ENCODE measurements at regions not wholly inside any gene's neighbourhood (a gene's known extent, or its start where the extent isn't known, plus 50 kb on each side); places are given as distances from the start of the nearest gene placed in this dataset.

- DNase-seq (ENCODE audit: low read depth in 3 of 3): no peak
Measured at GRCh38 chr10:33385686-33386085, 51.2 kb upstream of the NRP1 start.

- no peak for DNase-seq (ENCODE audit: low read depth in 3 of 3)
Measured at GRCh38 chr10:33385015-33385414, 50.5 kb upstream of the NRP1 start.
